PFSK-1 (cell line): ENCODE measurements at regions not wholly inside any gene's neighbourhood (a gene's known extent, or its start where the extent isn't known, plus 50 kb on each side); places are given as distances from the start of the nearest gene placed in this dataset.

Source experiments
- FOXP2 ChIP-seq: optimal IDR thresholded peaks from 2 replicates; pipeline ENCODE3; 2011; ENCODE audit warnings: borderline replicate concordance, control low read depth, inconsistent platforms; ENCODE audit not compliant: insufficient read depth; ENCODE audit errors: extremely low read length, extremely low read depth
- POLR2AphosphoS5 ChIP-seq: IDR thresholded peaks from 2 replicates; pipeline ENCODE4 v1.6.1; 2012; ENCODE audit warnings: low read depth, mild to moderate bottlenecking, control low read depth, low read length, moderate library complexity
- REST ChIP-seq, 2 experiments: IDR thresholded peaks; 2 replicates each; pipeline versions ENCODE4 v1.6.1 to v1.8.0; 2011 to 2012; ENCODE audit warnings: low read depth in 2 of 2, low read length in 2 of 2, control low read depth in 1 of 2, inconsistent platforms in 1 of 2, mild to moderate bottlenecking in 1 of 2, moderate library complexity in 1 of 2; ENCODE audit not compliant: insufficient read depth in 1 of 2
- SIN3A ChIP-seq: IDR thresholded peaks from 2 replicates; pipeline ENCODE4 v1.6.1; 2012; ENCODE audit warnings: mild to moderate bottlenecking, low read length, moderate library complexity, borderline replicate concordance; ENCODE audit not compliant: insufficient read depth
- TAF1 ChIP-seq: IDR thresholded peaks from 2 replicates; pipeline ENCODE4 v1.6.1; 2012; ENCODE audit warnings: low read length, control low read depth, borderline replicate concordance; ENCODE audit not compliant: insufficient read depth

- TF ChIP-seq SIN3A (no peak), FOXP2 (no peak), POLR2AphosphoS5 (no peak), TAF1 (no peak), REST (IDR thresholded peaks at IDR 0.05; ENCODE audit: insufficient read depth in 1 of 2, low read depth in 2 of 2, low read length in 2 of 2) (no peak)
Observed at GRCh38 chr6:88493717-88494116, 327.6 kb upstream of the CNR1 start.

- no peak for TF ChIP-seq POLR2AphosphoS5
- TF ChIP-seq TAF1 = no peak
- TF ChIP-seq REST (IDR thresholded peaks at IDR 0.05; ENCODE audit: insufficient read depth in 1 of 2, low read depth in 2 of 2, low read length in 2 of 2) = no peak
- no peak for TF ChIP-seq SIN3A
- no peak for TF ChIP-seq FOXP2
Observed at GRCh38 chr6:88492824-88493223, 326.7 kb upstream of the CNR1 start.

GRCh38 chr6:88492241-88492640 is 326.1 kb upstream of the CNR1 start:
- TF ChIP-seq REST (IDR thresholded peaks at IDR 0.05; ENCODE audit: insufficient read depth in 1 of 2, low read depth in 2 of 2, low read length in 2 of 2) = no peak
- TF ChIP-seq FOXP2 = no peak
- TF ChIP-seq POLR2AphosphoS5 = no peak
- no peak for TF ChIP-seq SIN3A
- no peak for TF ChIP-seq TAF1

GRCh38 chr6:88491266-88491880 is 325.2 kb upstream of the CNR1 start:
- no peak for TF ChIP-seq TAF1
- no peak for TF ChIP-seq FOXP2
- no peak for TF ChIP-seq POLR2AphosphoS5
- no peak for TF ChIP-seq SIN3A
- TF ChIP-seq REST (IDR thresholded peaks at IDR 0.05; ENCODE audit: insufficient read depth in 1 of 2, low read depth in 2 of 2, low read length in 2 of 2) = no peak
